DOHH2 (cell line): ENCODE measurements at regions not wholly inside any gene's neighbourhood (a gene's known extent, or its start where the extent isn't known, plus 50 kb on each side); places are given as distances from the start of the nearest gene placed in this dataset.

Experiments used
- CTCF ChIP-seq: fragments of 200-600 bp; sonication (generic); IDR thresholded peaks from one replicate; pipeline ENCODE4 v1.5.1; 2014; ENCODE audit warnings: antibody characterized with exemption, mild to moderate bottlenecking, low read depth, low read length; ENCODE audit not compliant: poor library complexity, severe bottlenecking
- EZH2phosphoT487 ChIP-seq: fragments of 200-600 bp; sonication (generic); IDR thresholded peaks from 2 replicates; pipeline ENCODE4 v1.6.1; 2017; ENCODE audit warnings: borderline replicate concordance, mild to moderate bottlenecking, antibody characterized with exemption, low read length, moderate library complexity, mixed read lengths

DNA sequence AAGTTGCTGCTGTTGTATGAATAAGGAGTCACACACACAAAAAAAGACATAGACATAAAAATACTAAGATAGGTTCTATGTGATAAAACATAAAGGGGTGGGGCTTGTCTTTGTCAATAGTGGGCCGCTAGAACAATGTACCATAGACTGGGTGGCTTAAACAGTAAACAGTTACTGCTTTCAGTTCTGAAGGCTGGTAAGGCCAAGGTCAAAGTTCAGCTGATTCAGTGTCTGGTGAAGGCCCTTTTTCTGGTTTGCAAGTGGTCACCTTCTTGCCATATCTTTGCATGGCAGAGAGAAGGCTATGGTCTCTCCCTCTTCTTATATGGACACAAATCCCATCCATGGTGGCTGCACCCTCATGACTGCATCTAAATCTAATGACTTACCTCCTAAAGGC, 1980.7 kb downstream of the PCDH7 start:
- TF ChIP-seq CTCF = no peak
- no peak for TF ChIP-seq EZH2phosphoT487
